CD4-positive, alpha-beta T cell treated with Interleukin-17A for 4 hours (primary cell): ENCODE measurements at regions not wholly inside any gene's neighbourhood (a gene's known extent, or its start where the extent isn't known, plus 50 kb on each side); places are given as distances from the start of the nearest gene placed in this dataset.

Experiments
- DNase-seq: peaks from one replicate; pipeline ENCODE4 v3.0.0-alpha.2; 2020; ENCODE audit warnings: mixed read lengths

- DNase-seq = no peak
Observed at GRCh38 chr14:51481643-51482042, 170.1 kb upstream of the FRMD6 start.

GRCh38 chr14:51482102-51482501 is 169.6 kb upstream of the FRMD6 start:
- no peak for DNase-seq

- no peak for DNase-seq
Observed at GRCh38 chr14:51484485-51484884, 167.2 kb upstream of the FRMD6 start.

- no peak for DNase-seq
Observed at GRCh38 chr14:51485733-51486132, 166.0 kb upstream of the FRMD6 start.

- DNase-seq = no peak
Observed at GRCh38 chr14:51487848-51488247, 163.9 kb upstream of the FRMD6 start.

- no peak for DNase-seq
Observed at GRCh38 chr14:51488569-51489220, 163.0 kb upstream of the FRMD6 start.

- no peak for DNase-seq
Observed at GRCh38 chr14:51490205-51490604, 161.5 kb upstream of the FRMD6 start.

- DNase-seq = no peak
Observed at GRCh38 chr14:51491036-51491545, 160.6 kb upstream of the FRMD6 start.

GRCh38 chr14:51491776-51492175 is 159.9 kb upstream of the FRMD6 start:
- no peak for DNase-seq

- DNase-seq = no peak
Observed at GRCh38 chr14:51495319-51495718, 156.4 kb upstream of the FRMD6 start.

GRCh38 chr14:51498411-51499227 is 153.1 kb upstream of the FRMD6 start:
- DNase-seq = no peak

GRCh38 chr14:51500776-51501175 is 150.9 kb upstream of the FRMD6 start:
- DNase-seq = no peak

GRCh38 chr14:51501746-51502145 is 150.0 kb upstream of the FRMD6 start:
- DNase-seq = no peak

- DNase-seq = no peak
Observed at GRCh38 chr14:51504669-51505068, 147.0 kb upstream of the FRMD6 start.

- no peak for DNase-seq
Observed at GRCh38 chr14:51507511-51507905, 144.2 kb upstream of the FRMD6 start.

GRCh38 chr14:51507906-51508511 is 143.7 kb upstream of the FRMD6 start:
- no peak for DNase-seq

GRCh38 chr14:51511265-51511664 is 140.4 kb upstream of the FRMD6 start:
- no peak for DNase-seq

GRCh38 chr14:51512316-51512715 is 139.4 kb upstream of the FRMD6 start:
- no peak for DNase-seq

GRCh38 chr14:51513281-51513680 is 138.4 kb upstream of the FRMD6 start:
- no peak for DNase-seq

- DNase-seq = no peak
Observed at GRCh38 chr14:51513933-51514332, 137.8 kb upstream of the FRMD6 start.

GRCh38 chr14:51515611-51516010 is 136.1 kb upstream of the FRMD6 start:
- no peak for DNase-seq

- DNase-seq = no peak
Observed at GRCh38 chr14:51516706-51517395, 134.9 kb upstream of the FRMD6 start.

GRCh38 chr14:51518280-51518679 is 133.4 kb upstream of the FRMD6 start:
- DNase-seq = no peak
